ENCODE measurements at regions not wholly inside any gene's neighbourhood (a gene's known extent, or its start where the extent isn't known, plus 50 kb on each side); places are given as distances from the start of the nearest gene placed in this dataset.
A peak's percentile ranks its signal among the peaks of the same experiment; 100 is the strongest.

DNA sequence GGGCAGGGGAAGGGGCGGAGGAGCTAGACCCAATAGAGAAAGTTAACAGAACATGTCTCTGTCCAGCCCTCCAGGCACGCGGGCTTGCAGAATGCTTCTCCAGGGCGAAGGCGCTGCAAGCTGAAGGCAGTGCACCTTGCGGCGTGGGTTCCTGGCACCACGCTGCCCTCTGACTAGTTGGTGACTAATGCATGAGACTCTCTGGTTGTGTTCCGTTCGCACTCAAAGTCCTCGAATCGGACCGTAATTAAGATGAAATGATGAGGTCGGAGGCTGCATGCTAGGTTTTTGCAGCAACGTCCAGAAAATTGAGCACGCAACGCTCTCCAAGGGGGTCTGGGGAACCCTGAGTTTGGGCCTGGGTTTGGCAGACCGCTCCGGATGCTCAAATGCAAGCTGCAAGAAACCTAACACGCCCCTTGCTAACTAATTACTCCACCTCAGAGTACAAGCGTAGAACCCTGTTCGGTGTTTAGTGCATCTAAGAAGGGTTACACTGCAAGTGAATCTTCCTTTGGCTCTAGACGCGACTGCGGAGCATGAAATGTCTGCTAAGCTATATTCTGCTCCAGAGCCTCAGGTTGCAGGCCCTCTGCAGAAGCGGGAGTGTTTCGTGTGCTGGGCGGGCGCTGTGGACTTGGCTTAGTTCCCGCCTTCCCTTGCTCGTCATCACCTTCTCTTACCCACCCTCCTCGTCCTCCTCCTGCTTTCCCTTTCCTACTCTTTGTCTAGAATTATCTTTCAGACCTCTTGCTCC is 57.1 kb upstream of the NKAP start:
- no peak overlapping the region for H3K4me3 ChIP-seq (ENCODE audit: low read depth, low read length)

DNA sequence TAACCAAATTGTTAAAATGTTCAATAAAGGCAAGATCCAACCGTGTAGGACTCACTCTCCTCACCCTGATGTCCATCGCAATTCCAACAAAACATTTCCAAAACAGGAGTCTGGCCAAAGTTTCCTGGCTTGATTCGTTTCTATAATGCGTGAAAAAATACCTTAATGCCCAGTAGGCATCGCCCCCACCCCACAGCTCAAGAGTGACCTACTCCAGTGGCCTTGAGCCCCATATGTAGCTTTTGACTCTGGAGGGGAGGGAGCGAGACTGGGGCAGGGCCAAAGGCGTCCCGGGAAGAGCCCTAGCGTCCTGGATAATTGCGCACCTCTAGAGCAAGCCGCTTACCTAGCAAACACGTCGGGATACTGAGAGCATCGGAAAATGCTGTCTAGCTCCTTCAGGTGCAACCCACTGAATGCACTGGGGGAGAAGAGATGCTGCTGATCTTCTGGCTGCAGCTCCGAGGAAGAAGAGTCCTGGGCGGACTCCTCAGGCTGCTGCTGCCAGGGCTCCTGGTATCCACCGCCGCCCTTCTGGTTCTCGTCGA is 55.6 kb upstream of the NKAP start:
- TF ChIP-seq, protein P1, sequence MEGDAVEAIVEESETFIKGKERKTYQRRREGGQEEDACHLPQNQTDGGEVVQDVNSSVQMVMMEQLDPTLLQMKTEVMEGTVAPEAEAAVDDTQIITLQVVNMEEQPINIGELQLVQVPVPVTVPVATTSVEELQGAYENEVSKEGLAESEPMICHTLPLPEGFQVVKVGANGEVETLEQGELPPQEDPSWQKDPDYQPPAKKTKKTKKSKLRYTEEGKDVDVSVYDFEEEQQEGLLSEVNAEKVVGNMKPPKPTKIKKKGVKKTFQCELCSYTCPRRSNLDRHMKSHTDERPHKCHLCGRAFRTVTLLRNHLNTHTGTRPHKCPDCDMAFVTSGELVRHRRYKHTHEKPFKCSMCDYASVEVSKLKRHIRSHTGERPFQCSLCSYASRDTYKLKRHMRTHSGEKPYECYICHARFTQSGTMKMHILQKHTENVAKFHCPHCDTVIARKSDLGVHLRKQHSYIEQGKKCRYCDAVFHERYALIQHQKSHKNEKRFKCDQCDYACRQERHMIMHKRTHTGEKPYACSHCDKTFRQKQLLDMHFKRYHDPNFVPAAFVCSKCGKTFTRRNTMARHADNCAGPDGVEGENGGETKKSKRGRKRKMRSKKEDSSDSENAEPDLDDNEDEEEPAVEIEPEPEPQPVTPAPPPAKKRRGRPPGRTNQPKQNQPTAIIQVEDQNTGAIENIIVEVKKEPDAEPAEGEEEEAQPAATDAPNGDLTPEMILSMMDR (conservative IDR thresholded peaks at IDR 0.05; ENCODE audit: low read depth, low read length): no peak
- DNase-seq (ENCODE audit: low read depth): no peak
- H3K4me3 ChIP-seq (ENCODE audit: low read depth, low read length): no peak overlapping the region

More for the DNA sequence above, 57.1 kb upstream of the NKAP start:
- TF ChIP-seq, protein P1 (conservative IDR thresholded peaks at IDR 0.05; ENCODE audit: low read depth, low read length): no peak
- DNase-seq (ENCODE audit: low read depth): peak; percentile 5

DNA sequence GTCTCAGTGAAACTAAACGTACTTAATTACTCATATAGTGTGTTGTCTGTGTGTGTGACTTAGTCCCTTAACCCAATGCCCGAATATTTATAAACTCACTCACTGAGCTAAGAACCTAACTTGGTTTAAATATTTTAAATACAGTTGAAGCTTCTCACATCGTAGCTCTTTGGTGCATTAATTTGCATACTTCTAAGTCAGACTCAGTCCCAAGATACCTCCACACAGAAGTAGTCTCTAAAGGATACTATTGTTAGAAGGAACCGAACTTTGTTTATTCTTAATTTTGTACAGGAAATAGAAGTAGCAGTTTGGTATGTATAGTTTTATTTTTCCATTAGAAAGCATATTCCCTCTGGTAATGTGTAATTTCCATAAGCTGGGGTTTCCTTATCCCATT is 54.0 kb upstream of the NKAP start:
- no peak overlapping the region for H3K4me3 ChIP-seq (ENCODE audit: low read depth, low read length)
- no peak for DNase-seq (ENCODE audit: low read depth)
- TF ChIP-seq, protein P1 (conservative IDR thresholded peaks at IDR 0.05; ENCODE audit: low read depth, low read length): no peak

DNA sequence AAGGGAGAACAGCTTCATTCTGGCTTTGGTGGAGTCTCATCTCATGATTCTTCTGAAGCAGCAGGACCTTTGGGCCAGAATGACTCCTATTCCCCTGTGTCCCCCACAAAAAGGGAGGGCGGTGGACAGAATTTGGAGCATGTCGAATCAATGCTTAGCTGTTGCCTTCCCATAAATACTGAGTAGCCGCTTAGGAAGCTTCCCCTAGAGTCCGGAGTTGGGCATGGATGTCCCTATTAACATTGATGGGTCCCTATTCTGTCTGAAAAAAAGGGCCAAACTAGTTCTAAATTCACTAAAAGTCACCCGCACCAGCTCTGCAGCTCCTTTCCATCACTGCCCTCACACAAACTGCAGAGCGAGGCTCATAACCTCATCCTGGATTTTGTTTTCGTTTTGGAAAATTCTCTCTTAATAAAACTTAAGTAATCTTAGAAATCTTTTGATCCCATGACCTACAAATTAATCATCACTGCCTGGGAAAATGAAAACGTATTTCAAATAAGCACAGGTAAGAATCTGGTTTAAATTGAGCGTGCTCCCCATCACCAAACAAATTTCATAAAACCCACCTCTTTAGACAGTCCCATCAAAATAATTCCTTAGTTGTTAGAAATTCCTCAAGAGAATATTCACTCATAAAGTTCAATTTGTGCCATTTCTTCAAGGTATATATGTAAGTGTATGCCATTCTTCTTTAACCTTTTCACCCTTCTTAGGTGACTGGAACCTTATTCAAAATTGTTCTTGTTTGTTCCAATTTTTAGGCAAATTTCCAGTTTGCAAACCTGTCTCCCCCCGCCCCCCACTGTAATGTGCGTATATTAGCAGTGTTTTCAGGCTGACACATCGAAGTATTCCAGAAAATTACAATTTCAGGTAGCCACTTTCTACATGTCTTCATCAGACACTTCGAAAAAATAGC is 53.3 kb upstream of the NKAP start:
- DNase-seq (ENCODE audit: low read depth): no peak
- TF ChIP-seq, protein P1 (conservative IDR thresholded peaks at IDR 0.05; ENCODE audit: low read depth, low read length): no peak

DNA sequence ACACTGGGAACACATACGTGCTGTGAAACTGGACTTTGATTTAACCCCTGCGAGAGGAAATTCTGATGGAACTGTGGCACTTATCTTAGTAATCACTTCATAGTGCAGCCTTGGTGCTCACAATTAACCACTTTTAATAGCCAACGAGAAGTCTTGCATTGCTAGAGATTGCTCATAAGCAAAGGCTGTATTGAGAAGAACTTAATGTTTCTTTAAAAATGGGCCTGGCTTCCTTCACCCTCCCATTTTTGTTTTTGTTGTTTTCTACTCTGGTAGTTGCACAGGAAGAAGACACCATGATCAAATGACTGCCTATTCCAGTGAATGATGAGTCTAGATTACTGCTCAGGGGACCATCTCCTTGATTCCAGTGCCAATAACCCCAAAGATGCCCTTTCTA is 52.5 kb upstream of the NKAP start:
- H3K4me3 ChIP-seq (ENCODE audit: low read depth, low read length): no peak overlapping the region
- TF ChIP-seq, protein P1 (conservative IDR thresholded peaks at IDR 0.05; ENCODE audit: low read depth, low read length): no peak

More for the DNA sequence above, 53.3 kb upstream of the NKAP start:
- no peak overlapping the region for H3K4me3 ChIP-seq (ENCODE audit: low read depth, low read length)

More for the DNA sequence above, 52.5 kb upstream of the NKAP start:
- no peak for DNase-seq (ENCODE audit: low read depth)
